SK-N-SH treated with all-trans-retinoic acid at 6 μM for 48 hours (cell line): ENCODE measurements at regions not wholly inside any gene's neighbourhood (a gene's known extent, or its start where the extent isn't known, plus 50 kb on each side); places are given as distances from the start of the nearest gene placed in this dataset.

Source experiments
- ATAC-seq: fragments of 200-7000 bp; cut with Tn5 transposase; 3 replicates; pipeline ENCODE4 v1.9.1; 2020; ENCODE audit warnings: mild to moderate bottlenecking, moderate library complexity
- ARNTL ChIP-seq: fragments of 450-650 bp; formaldehyde crosslinking; IDR thresholded peaks from 2 replicates; pipeline ENCODE4 v1.5.0; 2020; ENCODE audit warnings: low read depth, mild to moderate bottlenecking, moderate library complexity, borderline replicate concordance
- CSDC2 ChIP-seq: fragments of 250-450 bp; sonication (Bioruptor Pico); IDR thresholded peaks from 2 replicates; pipeline ENCODE4 v1.5.0; 2020; ENCODE audit warnings: mild to moderate bottlenecking, moderate library complexity
- ESRRG ChIP-seq: fragments of 250-450 bp; sonication (Bioruptor Pico); IDR thresholded peaks from 2 replicates; pipeline ENCODE4 v1.6.1; 2021; ENCODE audit warnings: mild to moderate bottlenecking
- GLIS3 ChIP-seq: fragments of 250-450 bp; sonication (Bioruptor Pico); IDR thresholded peaks from 2 replicates; pipeline ENCODE4 v1.5.0; 2020; ENCODE audit warnings: mild to moderate bottlenecking, moderate library complexity
- ISL1 ChIP-seq: fragments of 250-450 bp; sonication (Bioruptor Pico); IDR thresholded peaks from 2 replicates; pipeline ENCODE4 v2.1.2; 2022; ENCODE audit warnings: mild to moderate bottlenecking, moderate library complexity
- OSR1 ChIP-seq: fragments of 250-450 bp; sonication (Bioruptor Pico); IDR thresholded peaks from 2 replicates; pipeline ENCODE4 v1.8.0; 2022; ENCODE audit warnings: moderate library complexity, mild to moderate bottlenecking, inconsistent platforms
- PATZ1 ChIP-seq: fragments of 250-450 bp; sonication (Bioruptor Pico); IDR thresholded peaks from 2 replicates; pipeline ENCODE4 v1.8.0; 2020; ENCODE audit warnings: mild to moderate bottlenecking, moderate library complexity, borderline replicate concordance
- POU6F1 ChIP-seq: fragments of 250-450 bp; sonication (Bioruptor Pico); IDR thresholded peaks from 2 replicates; pipeline ENCODE4 v1.8.0; 2021; ENCODE audit warnings: low read depth, mild to moderate bottlenecking, moderate library complexity, borderline replicate concordance
- PPARA ChIP-seq: fragments of 250-450 bp; sonication (Bioruptor Pico); IDR thresholded peaks from 2 replicates; pipeline ENCODE4 v1.5.0; 2020; ENCODE audit warnings: mild to moderate bottlenecking, borderline replicate concordance
- SNAI2 ChIP-seq: fragments of 250-450 bp; sonication (Bioruptor Pico); IDR thresholded peaks from 2 replicates; pipeline ENCODE4 v1.5.0; 2020; ENCODE audit warnings: mild to moderate bottlenecking, moderate library complexity
- TCF4 ChIP-seq: fragments of 250-450 bp; sonication (Bioruptor Pico); IDR thresholded peaks from 2 replicates; pipeline ENCODE4 v1.8.0; 2021; ENCODE audit warnings: mild to moderate bottlenecking, moderate library complexity, borderline replicate concordance
- ZC3H10 ChIP-seq: fragments of 250-450 bp; sonication (Bioruptor Pico); IDR thresholded peaks from 2 replicates; pipeline ENCODE4 v1.5.1; 2021; ENCODE audit warnings: mild to moderate bottlenecking, moderate library complexity
- ZFP3 ChIP-seq: fragments of 250-450 bp; sonication (Bioruptor Pico); IDR thresholded peaks from 2 replicates; pipeline ENCODE4 v1.5.0; 2020; ENCODE audit warnings: mild to moderate bottlenecking, moderate library complexity
- ZFP30 ChIP-seq: fragments of 450-650 bp; formaldehyde crosslinking; IDR thresholded peaks from 2 replicates; pipeline ENCODE4 v1.5.0; 2022; ENCODE audit warnings: mild to moderate bottlenecking, moderate library complexity
- ZNF565 ChIP-seq: fragments of 450-650 bp; formaldehyde crosslinking; conservative IDR thresholded peaks from 2 replicates; pipeline ENCODE4 v1.5.0; 2020; ENCODE audit warnings: low read depth, mild to moderate bottlenecking, moderate library complexity
- ZNF8 ChIP-seq: fragments of 450-650 bp; formaldehyde crosslinking; IDR thresholded peaks from 2 replicates; pipeline ENCODE4 v1.5.0; 2020; ENCODE audit warnings: mild to moderate bottlenecking, moderate library complexity
- TF ChIP-seq, protein P1 (sequence below): fragments of 250-450 bp; sonication (Bioruptor Pico); IDR thresholded peaks from 2 replicates; pipeline ENCODE4 v1.5.1; 2020; ENCODE audit warnings: low read depth, mild to moderate bottlenecking, moderate library complexity
- TF ChIP-seq, protein P2 (sequence below): fragments of 250-450 bp; sonication (Bioruptor Pico); IDR thresholded peaks from 2 replicates; pipeline ENCODE4 v1.5.0; 2020; ENCODE audit warnings: mild to moderate bottlenecking, moderate library complexity
- TF ChIP-seq, protein P3 (sequence below): fragments of 250-450 bp; sonication (Bioruptor Pico); IDR thresholded peaks from 2 replicates; pipeline ENCODE4 v1.5.1; 2021; ENCODE audit warnings: mild to moderate bottlenecking, moderate library complexity

GRCh38 chr15:69592954-69593353 is 140.3 kb downstream of the RPLP1 start:
- TF ChIP-seq TCF4 (CRISPR knock-in tag), result no peak
- TF ChIP-seq ZFP3 (CRISPR knock-in tag), result no peak
- TF ChIP-seq ZNF565 (CRISPR knock-in tag), result no peak
- TF ChIP-seq ARNTL (CRISPR knock-in tag), result no peak
- TF ChIP-seq CSDC2 (CRISPR knock-in tag), result no peak
- TF ChIP-seq, protein P1, sequence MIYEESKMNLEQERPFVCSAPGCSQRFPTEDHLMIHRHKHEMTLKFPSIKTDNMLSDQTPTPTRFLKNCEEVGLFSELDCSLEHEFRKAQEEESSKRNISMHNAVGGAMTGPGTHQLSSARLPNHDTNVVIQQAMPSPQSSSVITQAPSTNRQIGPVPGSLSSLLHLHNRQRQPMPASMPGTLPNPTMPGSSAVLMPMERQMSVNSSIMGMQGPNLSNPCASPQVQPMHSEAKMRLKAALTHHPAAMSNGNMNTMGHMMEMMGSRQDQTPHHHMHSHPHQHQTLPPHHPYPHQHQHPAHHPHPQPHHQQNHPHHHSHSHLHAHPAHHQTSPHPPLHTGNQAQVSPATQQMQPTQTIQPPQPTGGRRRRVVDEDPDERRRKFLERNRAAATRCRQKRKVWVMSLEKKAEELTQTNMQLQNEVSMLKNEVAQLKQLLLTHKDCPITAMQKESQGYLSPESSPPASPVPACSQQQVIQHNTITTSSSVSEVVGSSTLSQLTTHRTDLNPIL (CRISPR knock-in tag), result no peak
- no peak for TF ChIP-seq POU6F1 (CRISPR knock-in tag)
- no peak for TF ChIP-seq ISL1 (CRISPR knock-in tag)
- TF ChIP-seq PATZ1, result no peak
- TF ChIP-seq ZNF8, result no peak
- TF ChIP-seq ZFP30, result no peak
- TF ChIP-seq, protein P2, sequence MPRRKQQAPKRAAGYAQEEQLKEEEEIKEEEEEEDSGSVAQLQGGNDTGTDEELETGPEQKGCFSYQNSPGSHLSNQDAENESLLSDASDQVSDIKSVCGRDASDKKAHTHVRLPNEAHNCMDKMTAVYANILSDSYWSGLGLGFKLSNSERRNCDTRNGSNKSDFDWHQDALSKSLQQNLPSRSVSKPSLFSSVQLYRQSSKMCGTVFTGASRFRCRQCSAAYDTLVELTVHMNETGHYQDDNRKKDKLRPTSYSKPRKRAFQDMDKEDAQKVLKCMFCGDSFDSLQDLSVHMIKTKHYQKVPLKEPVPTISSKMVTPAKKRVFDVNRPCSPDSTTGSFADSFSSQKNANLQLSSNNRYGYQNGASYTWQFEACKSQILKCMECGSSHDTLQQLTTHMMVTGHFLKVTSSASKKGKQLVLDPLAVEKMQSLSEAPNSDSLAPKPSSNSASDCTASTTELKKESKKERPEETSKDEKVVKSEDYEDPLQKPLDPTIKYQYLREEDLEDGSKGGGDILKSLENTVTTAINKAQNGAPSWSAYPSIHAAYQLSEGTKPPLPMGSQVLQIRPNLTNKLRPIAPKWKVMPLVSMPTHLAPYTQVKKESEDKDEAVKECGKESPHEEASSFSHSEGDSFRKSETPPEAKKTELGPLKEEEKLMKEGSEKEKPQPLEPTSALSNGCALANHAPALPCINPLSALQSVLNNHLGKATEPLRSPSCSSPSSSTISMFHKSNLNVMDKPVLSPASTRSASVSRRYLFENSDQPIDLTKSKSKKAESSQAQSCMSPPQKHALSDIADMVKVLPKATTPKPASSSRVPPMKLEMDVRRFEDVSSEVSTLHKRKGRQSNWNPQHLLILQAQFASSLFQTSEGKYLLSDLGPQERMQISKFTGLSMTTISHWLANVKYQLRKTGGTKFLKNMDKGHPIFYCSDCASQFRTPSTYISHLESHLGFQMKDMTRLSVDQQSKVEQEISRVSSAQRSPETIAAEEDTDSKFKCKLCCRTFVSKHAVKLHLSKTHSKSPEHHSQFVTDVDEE, result no peak
- no peak for TF ChIP-seq GLIS3 (CRISPR knock-in tag)
- no peak for TF ChIP-seq OSR1 (CRISPR knock-in tag)
- TF ChIP-seq SNAI2 (CRISPR knock-in tag), result no peak
- TF ChIP-seq, all 23 proteins: peak for 0
- no peak for ATAC-seq

DNA sequence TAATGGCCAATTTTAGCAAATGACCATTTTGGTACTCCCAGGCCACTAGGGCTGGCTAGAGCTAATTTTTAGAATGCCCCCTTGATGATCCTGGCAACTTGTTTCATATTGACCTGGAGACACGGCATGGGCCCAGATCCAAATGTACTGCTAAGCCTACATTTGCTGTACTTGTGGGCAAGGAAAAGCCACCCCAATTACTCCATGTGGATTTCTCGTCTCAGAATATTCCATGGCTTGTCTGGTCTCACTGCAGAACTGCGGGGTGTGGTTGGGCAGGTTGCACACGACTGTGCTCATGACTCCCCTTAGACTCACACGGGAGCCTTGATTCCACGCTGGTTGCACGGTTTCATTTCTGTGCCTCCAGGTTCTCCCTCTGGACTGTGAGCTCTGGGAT is 140.9 kb downstream of the RPLP1 start:
- TF ChIP-seq ZC3H10 (CRISPR knock-in tag), result no peak
- TF ChIP-seq SNAI2 (CRISPR knock-in tag), result no peak
- no peak for TF ChIP-seq ZFP30
- TF ChIP-seq CSDC2 (CRISPR knock-in tag), result no peak
- no peak for TF ChIP-seq ZNF565 (CRISPR knock-in tag)
- no peak for TF ChIP-seq POU6F1 (CRISPR knock-in tag)
- TF ChIP-seq TCF4 (CRISPR knock-in tag), result no peak
- no peak for TF ChIP-seq PPARA
- no peak for TF ChIP-seq ARNTL (CRISPR knock-in tag)
- TF ChIP-seq, protein P3, sequence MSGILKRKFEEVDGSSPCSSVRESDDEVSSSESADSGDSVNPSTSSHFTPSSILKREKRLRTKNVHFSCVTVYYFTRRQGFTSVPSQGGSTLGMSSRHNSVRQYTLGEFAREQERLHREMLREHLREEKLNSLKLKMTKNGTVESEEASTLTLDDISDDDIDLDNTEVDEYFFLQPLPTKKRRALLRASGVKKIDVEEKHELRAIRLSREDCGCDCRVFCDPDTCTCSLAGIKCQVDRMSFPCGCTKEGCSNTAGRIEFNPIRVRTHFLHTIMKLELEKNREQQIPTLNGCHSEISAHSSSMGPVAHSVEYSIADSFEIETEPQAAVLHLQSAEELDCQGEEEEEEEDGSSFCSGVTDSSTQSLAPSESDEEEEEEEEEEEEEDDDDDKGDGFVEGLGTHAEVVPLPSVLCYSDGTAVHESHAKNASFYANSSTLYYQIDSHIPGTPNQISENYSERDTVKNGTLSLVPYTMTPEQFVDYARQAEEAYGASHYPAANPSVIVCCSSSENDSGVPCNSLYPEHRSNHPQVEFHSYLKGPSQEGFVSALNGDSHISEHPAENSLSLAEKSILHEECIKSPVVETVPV, result no peak
- TF ChIP-seq OSR1 (CRISPR knock-in tag), result no peak
- no peak for TF ChIP-seq PATZ1
- no peak for TF ChIP-seq ESRRG
- ATAC-seq, result no peak
